ENCODE measurements at regions not wholly inside any gene's neighbourhood (a gene's known extent, or its start where the extent isn't known, plus 50 kb on each side); places are given as distances from the start of the nearest gene placed in this dataset.

DNA sequence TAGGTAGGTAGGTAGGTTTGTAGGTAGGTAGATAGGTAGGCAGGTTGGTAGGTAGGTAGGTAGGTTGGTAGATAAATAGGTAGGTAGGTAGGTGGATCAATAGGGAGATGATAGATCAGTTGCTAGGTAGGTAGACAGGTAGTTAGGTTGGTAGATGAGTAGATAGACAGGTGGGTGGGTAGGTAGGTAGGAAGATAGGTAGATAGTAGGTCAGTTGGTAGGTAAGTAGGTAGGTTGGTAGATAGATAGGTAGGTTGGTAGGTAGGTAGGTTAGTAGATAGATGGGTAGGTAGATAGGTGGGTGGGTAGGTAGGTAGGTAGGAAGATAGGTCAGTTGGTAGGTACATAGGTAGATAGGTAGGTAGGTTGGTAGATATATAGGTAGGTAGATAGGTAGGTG lies 72.0 kb upstream of the PDE10A start:
- Histone ChIP-seq H3K27ac (ENCODE audit: low read depth in 1 of 2, low read length in 2 of 2) (no peak overlapping the region), H3K36me3 (ENCODE audit: control insufficient read depth in 4 of 4, insufficient read depth in 3 of 4, low read depth in 1 of 4, low read length in 3 of 4) (no peaks in the 10 kb centered on the region), H3K4me1 (ENCODE audit: control insufficient read depth in 4 of 4, insufficient read depth in 4 of 4, low read length in 3 of 4) (no peaks in the 10 kb centered on the region), H3K9me3 (ENCODE audit: control insufficient read depth in 4 of 4, low read length in 3 of 4) (no peaks in the 10 kb centered on the region), H3K27me3 (ENCODE audit: control insufficient read depth in 4 of 4, insufficient read depth in 4 of 4, low read length in 3 of 4) (no peaks in the 10 kb centered on the region), H3K4me3 (ENCODE audit: low read depth in 1 of 3, low read length in 3 of 3) (no peak overlapping the region), H3K9ac (ENCODE audit: low read depth in 1 of 2, low read length in 2 of 2) (no peak overlapping the region)
- TF ChIP-seq, protein P1, sequence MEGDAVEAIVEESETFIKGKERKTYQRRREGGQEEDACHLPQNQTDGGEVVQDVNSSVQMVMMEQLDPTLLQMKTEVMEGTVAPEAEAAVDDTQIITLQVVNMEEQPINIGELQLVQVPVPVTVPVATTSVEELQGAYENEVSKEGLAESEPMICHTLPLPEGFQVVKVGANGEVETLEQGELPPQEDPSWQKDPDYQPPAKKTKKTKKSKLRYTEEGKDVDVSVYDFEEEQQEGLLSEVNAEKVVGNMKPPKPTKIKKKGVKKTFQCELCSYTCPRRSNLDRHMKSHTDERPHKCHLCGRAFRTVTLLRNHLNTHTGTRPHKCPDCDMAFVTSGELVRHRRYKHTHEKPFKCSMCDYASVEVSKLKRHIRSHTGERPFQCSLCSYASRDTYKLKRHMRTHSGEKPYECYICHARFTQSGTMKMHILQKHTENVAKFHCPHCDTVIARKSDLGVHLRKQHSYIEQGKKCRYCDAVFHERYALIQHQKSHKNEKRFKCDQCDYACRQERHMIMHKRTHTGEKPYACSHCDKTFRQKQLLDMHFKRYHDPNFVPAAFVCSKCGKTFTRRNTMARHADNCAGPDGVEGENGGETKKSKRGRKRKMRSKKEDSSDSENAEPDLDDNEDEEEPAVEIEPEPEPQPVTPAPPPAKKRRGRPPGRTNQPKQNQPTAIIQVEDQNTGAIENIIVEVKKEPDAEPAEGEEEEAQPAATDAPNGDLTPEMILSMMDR (IDR thresholded peaks at IDR 0.05; ENCODE audit: low read depth, low read length, missing input control): no peak
- TF ChIP-seq HNF4G (IDR thresholded peaks at IDR 0.05) (no peak), RAD21 (IDR thresholded peaks at IDR 0.05) (no peak), JUND (IDR thresholded peaks at IDR 0.05) (no peak), YY1 (IDR thresholded peaks at IDR 0.05) (no peak), NR2F2 (IDR thresholded peaks at IDR 0.05) (no peak), TAF1 (conservative IDR thresholded peaks at IDR 0.05) (no peak)
- TF ChIP-seq, protein P2, sequence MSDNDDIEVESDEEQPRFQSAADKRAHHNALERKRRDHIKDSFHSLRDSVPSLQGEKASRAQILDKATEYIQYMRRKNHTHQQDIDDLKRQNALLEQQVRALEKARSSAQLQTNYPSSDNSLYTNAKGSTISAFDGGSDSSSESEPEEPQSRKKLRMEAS (IDR thresholded peaks at IDR 0.05): no peak
- TF ChIP-seq, protein P3, sequence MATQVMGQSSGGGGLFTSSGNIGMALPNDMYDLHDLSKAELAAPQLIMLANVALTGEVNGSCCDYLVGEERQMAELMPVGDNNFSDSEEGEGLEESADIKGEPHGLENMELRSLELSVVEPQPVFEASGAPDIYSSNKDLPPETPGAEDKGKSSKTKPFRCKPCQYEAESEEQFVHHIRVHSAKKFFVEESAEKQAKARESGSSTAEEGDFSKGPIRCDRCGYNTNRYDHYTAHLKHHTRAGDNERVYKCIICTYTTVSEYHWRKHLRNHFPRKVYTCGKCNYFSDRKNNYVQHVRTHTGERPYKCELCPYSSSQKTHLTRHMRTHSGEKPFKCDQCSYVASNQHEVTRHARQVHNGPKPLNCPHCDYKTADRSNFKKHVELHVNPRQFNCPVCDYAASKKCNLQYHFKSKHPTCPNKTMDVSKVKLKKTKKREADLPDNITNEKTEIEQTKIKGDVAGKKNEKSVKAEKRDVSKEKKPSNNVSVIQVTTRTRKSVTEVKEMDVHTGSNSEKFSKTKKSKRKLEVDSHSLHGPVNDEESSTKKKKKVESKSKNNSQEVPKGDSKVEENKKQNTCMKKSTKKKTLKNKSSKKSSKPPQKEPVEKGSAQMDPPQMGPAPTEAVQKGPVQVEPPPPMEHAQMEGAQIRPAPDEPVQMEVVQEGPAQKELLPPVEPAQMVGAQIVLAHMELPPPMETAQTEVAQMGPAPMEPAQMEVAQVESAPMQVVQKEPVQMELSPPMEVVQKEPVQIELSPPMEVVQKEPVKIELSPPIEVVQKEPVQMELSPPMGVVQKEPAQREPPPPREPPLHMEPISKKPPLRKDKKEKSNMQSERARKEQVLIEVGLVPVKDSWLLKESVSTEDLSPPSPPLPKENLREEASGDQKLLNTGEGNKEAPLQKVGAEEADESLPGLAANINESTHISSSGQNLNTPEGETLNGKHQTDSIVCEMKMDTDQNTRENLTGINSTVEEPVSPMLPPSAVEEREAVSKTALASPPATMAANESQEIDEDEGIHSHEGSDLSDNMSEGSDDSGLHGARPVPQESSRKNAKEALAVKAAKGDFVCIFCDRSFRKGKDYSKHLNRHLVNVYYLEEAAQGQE (IDR thresholded peaks at IDR 0.05): no peak
- TF ChIP-seq, protein P4, sequence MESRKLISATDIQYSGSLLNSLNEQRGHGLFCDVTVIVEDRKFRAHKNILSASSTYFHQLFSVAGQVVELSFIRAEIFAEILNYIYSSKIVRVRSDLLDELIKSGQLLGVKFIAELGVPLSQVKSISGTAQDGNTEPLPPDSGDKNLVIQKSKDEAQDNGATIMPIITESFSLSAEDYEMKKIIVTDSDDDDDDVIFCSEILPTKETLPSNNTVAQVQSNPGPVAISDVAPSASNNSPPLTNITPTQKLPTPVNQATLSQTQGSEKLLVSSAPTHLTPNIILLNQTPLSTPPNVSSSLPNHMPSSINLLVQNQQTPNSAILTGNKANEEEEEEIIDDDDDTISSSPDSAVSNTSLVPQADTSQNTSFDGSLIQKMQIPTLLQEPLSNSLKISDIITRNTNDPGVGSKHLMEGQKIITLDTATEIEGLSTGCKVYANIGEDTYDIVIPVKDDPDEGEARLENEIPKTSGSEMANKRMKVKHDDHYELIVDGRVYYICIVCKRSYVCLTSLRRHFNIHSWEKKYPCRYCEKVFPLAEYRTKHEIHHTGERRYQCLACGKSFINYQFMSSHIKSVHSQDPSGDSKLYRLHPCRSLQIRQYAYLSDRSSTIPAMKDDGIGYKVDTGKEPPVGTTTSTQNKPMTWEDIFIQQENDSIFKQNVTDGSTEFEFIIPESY (IDR thresholded peaks at IDR 0.05): no peak
- DNase-seq (ENCODE audit: low spot score): no peak

DNA sequence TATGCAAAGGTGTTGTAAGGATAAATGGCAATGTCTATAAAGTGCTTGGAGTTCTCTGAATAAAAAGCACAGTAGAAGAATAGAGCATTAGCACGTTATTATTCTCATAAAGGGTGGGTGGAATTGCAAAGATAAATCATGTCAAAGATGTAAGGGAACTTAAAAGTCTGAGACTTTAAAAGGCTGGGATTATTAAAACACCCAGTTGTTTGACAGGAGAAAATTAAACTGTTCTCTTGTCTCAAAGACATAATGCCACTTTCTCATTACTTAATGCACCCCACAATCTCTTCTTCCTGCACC lies 70.4 kb upstream of the PDE10A start:
- DNase-seq (ENCODE audit: low spot score): no peak
- H3K36me3 ChIP-seq (ENCODE audit: control insufficient read depth in 4 of 4, insufficient read depth in 3 of 4, low read depth in 1 of 4, low read length in 3 of 4): no peaks in the 10 kb centered on the region
- H3K27ac ChIP-seq (ENCODE audit: low read depth in 1 of 2, low read length in 2 of 2): no peak overlapping the region
- no peaks in the 10 kb centered on the region for H3K9me3 ChIP-seq (ENCODE audit: control insufficient read depth in 4 of 4, low read length in 3 of 4)
- WGBS: 83% methylated on average over 1 of the region's 1 CpG
- no peaks in the 10 kb centered on the region for H3K27me3 ChIP-seq (ENCODE audit: control insufficient read depth in 4 of 4, insufficient read depth in 4 of 4, low read length in 3 of 4)
- H3K4me1 ChIP-seq (ENCODE audit: control insufficient read depth in 4 of 4, insufficient read depth in 4 of 4, low read length in 3 of 4): no peaks in the 10 kb centered on the region
- H3K4me3 ChIP-seq (ENCODE audit: low read depth in 1 of 3, low read length in 3 of 3): no peak overlapping the region
- TF ChIP-seq JUND (IDR thresholded peaks at IDR 0.05) (no peak), NR2F2 (IDR thresholded peaks at IDR 0.05) (no peak), RAD21 (IDR thresholded peaks at IDR 0.05) (no peak), YY1 (IDR thresholded peaks at IDR 0.05) (no peak), HNF4G (IDR thresholded peaks at IDR 0.05) (no peak)
- TF ChIP-seq, protein P3 (IDR thresholded peaks at IDR 0.05): no peak
- no peak overlapping the region for H3K9ac ChIP-seq (ENCODE audit: low read depth in 1 of 2, low read length in 2 of 2)
